D721Med (cell line): ENCODE measurements at regions not wholly inside any gene's neighbourhood (a gene's known extent, or its start where the extent isn't known, plus 50 kb on each side); places are given as distances from the start of the nearest gene placed in this dataset.

ENCODE experiments used
- DNase-seq: peaks from one replicate; pipeline ENCODE4 v3.0.0; 2011; ENCODE audit warnings: low spot score; ENCODE audit not compliant: insufficient read length
- FAIRE-seq: peaks from 2 replicates; lab custom pipeline; 2011; peaks lifted over from hg19 to GRCh38; lab: Jason Lieb, UNC
- CTCF ChIP-seq: IDR thresholded peaks from 2 replicates; pipeline ENCODE4 v1.5.1; 2012; ENCODE audit warnings: mild to moderate bottlenecking, control low read depth; ENCODE audit not compliant: insufficient read depth; ENCODE audit errors: missing control alignments

GRCh38 chr12:77679686-77680085 is 151.0 kb upstream of the NAV3 start:
- TF ChIP-seq CTCF = no peak
- no peak for FAIRE-seq
- no peak for DNase-seq

GRCh38 chr12:77678621-77679020 is 152.1 kb upstream of the NAV3 start:
- no peak for DNase-seq
- TF ChIP-seq CTCF = no peak
- FAIRE-seq = no peak

GRCh38 chr12:77667101-77667500 is 163.6 kb upstream of the NAV3 start:
- DNase-seq = no peak
- TF ChIP-seq CTCF = no peak
- no peak for FAIRE-seq

GRCh38 chr12:77648716-77649115 is 182.0 kb upstream of the NAV3 start:
- DNase-seq = no peak
- FAIRE-seq = no peak
- TF ChIP-seq CTCF = no peak

GRCh38 chr12:77645966-77646598 is 184.6 kb upstream of the NAV3 start:
- no peak for DNase-seq
- TF ChIP-seq CTCF = no peak
- no peak for FAIRE-seq

- DNase-seq (no peak), FAIRE-seq (no peak)
- TF ChIP-seq CTCF = no peak
These were observed 185.6 kb upstream of the NAV3 start for GRCh38 chr12:77644915-77645605.

GRCh38 chr12:77642246-77642645 is 188.4 kb upstream of the NAV3 start:
- FAIRE-seq (no peak), DNase-seq (no peak)
- no peak for TF ChIP-seq CTCF
